Endothelial cell of umbilical vein (primary cell): ENCODE measurements at regions not wholly inside any gene's neighbourhood (a gene's known extent, or its start where the extent isn't known, plus 50 kb on each side); places are given as distances from the start of the nearest gene placed in this dataset.

Experiments
- BruUV-seq: library from RNA; stranded (reverse); fragments of 400-500 nt; replicated peaks from 2 replicates; lab custom pipeline; 2021; lab: Mats Ljungman, UMichigan
- CTCF ChIA-PET: fragments of 300-600, 350-600 bp; sonication (Branson Sonifier 250); formaldehyde crosslinking; loops from one replicate; lab custom pipeline; 2021; ENCODE audit warnings: antibody characterized with exemption, inconsistent platforms; lab: Charles Lee
- POLR2A ChIA-PET: fragments of 300-600, 350-600 bp; sonication (Branson Sonifier 250); formaldehyde crosslinking; loops from one replicate; lab custom pipeline; 2021; ENCODE audit warnings: antibody characterized with exemption, inconsistent platforms; lab: Charles Lee
- DNase-seq: peaks from one replicate; pipeline ENCODE4 v3.0.0-alpha.2; 2011; ENCODE audit warnings: low read depth, low spot score
- FAIRE-seq: peaks from 2 replicates; lab custom pipeline; 2011; peaks lifted over from hg19 to GRCh38; lab: Jason Lieb, UNC
- H2AFZ ChIP-seq: 2 replicates; pipeline ENCODE4 v1.6.0; 2012; ENCODE audit warnings: low read depth, low read length, control low read depth, inconsistent platforms
- H3K27ac ChIP-seq: 2 replicates; pipeline ENCODE4 v1.5.1; 2011; ENCODE audit warnings: low read depth, mild to moderate bottlenecking, control low read depth, low read length, moderate library complexity; ENCODE audit not compliant: insufficient read depth
- H3K27me3 ChIP-seq, 2 experiments: 2 replicates each; pipeline versions ENCODE4 v1.6.0 to v1.6.1; 2011; ENCODE audit warnings: low read length in 2 of 2, mixed read lengths in 1 of 2; ENCODE audit not compliant: control insufficient read depth in 2 of 2, insufficient read depth in 2 of 2
- H3K36me3 ChIP-seq, 2 experiments: 2 replicates in 1 of 2; 3 replicates in 1 of 2; pipeline ENCODE4 v1.5.1; 2011; ENCODE audit warnings: low read length in 2 of 2, mild to moderate bottlenecking in 1 of 2, moderate library complexity in 1 of 2; ENCODE audit not compliant: control insufficient read depth in 2 of 2, insufficient read depth in 2 of 2; ENCODE audit errors: extremely low read depth in 1 of 2
- H3K4me1 ChIP-seq: 3 replicates; pipeline ENCODE4 v1.5.1; 2011; ENCODE audit warnings: mild to moderate bottlenecking, low read length; ENCODE audit not compliant: control insufficient read depth, insufficient read depth; ENCODE audit errors: extremely low read depth
- H3K4me2 ChIP-seq: 2 replicates; pipeline ENCODE4 v1.6.1; 2011; ENCODE audit warnings: low read length, control low read depth, mixed read lengths; ENCODE audit not compliant: insufficient read depth
- H3K4me3 ChIP-seq, 3 experiments: fragments of 200-600 bp in 1 of 3; sonication (generic), shearing (Covaris generic) in 1 of 3; replicated peaks in 1 of 3; 2 replicates each; pipeline ENCODE4 v1.5.1; 2011 to 2016; ENCODE audit warnings: control low read depth in 3 of 3, low read length in 3 of 3, mild to moderate bottlenecking in 2 of 3, inconsistent platforms in 1 of 3, low read depth in 1 of 3, moderate library complexity in 1 of 3; ENCODE audit not compliant: insufficient read depth in 1 of 3
- H3K79me2 ChIP-seq: 2 replicates; pipeline ENCODE4 v1.6.0; 2012; ENCODE audit warnings: low read length, inconsistent platforms; ENCODE audit not compliant: control insufficient read depth, insufficient read depth
- H3K9ac ChIP-seq: replicated peaks from 2 replicates; pipeline ENCODE3; 2011; ENCODE audit warnings: low read length, control low read depth; ENCODE audit not compliant: insufficient read depth; ENCODE audit errors: extremely low read depth
- H3K9me1 ChIP-seq: replicated peaks from 3 replicates; pipeline ENCODE4 v1.6.0; 2011; ENCODE audit warnings: mild to moderate bottlenecking, low read length; ENCODE audit not compliant: control insufficient read depth, insufficient read depth; ENCODE audit errors: extremely low read depth
- H3K9me3 ChIP-seq: replicated peaks from 2 replicates; pipeline ENCODE4 v1.5.1; 2012; ENCODE audit warnings: low read length, inconsistent platforms; ENCODE audit not compliant: control insufficient read depth, insufficient read depth
- H4K20me1 ChIP-seq: replicated peaks from 2 replicates; pipeline ENCODE3; 2011; ENCODE audit warnings: mild to moderate bottlenecking, low read length; ENCODE audit not compliant: control insufficient read depth, insufficient read depth; ENCODE audit errors: extremely low read depth
- EZH2 ChIP-seq: IDR thresholded peaks from 2 replicates; pipeline ENCODE4 v1.6.1; 2012; ENCODE audit warnings: borderline replicate concordance, low read depth, mild to moderate bottlenecking, moderate library complexity, low read length, inconsistent platforms; ENCODE audit not compliant: severe bottlenecking
- FOS ChIP-seq: IDR thresholded peaks from 2 replicates; pipeline ENCODE4 v1.6.1; 2011; ENCODE audit warnings: mild to moderate bottlenecking, low read length, moderate library complexity, borderline replicate concordance; ENCODE audit not compliant: insufficient read depth
- GATA2 ChIP-seq: IDR thresholded peaks from 2 replicates; pipeline ENCODE4 v1.7.0; 2011; ENCODE audit warnings: low read depth, mild to moderate bottlenecking, moderate library complexity, mixed read lengths, low read length; ENCODE audit not compliant: insufficient read length, insufficient read depth
- JUN ChIP-seq: IDR thresholded peaks from 2 replicates; pipeline ENCODE4 v1.6.1; 2011; ENCODE audit warnings: borderline replicate concordance, low read depth; ENCODE audit not compliant: insufficient read length, insufficient read depth
- MYC ChIP-seq: IDR thresholded peaks from one replicate; pipeline ENCODE4 v1.6.1; 2011; ENCODE audit warnings: mild to moderate bottlenecking, low read depth, low read length
- POLR2A ChIP-seq: IDR thresholded peaks from 2 replicates; pipeline ENCODE4 v1.6.1; 2012; ENCODE audit warnings: low read depth, mild to moderate bottlenecking, control low read depth, low read length
- POLR2AphosphoS5 ChIP-seq: IDR thresholded peaks from 2 replicates; pipeline ENCODE4 v1.6.1; 2012; ENCODE audit warnings: low read depth, mild to moderate bottlenecking, control low read depth, low read length, moderate library complexity; ENCODE audit not compliant: insufficient read depth
- dilution Hi-C: fragments of 300-500 bp; cut with MboI; formaldehyde crosslinking; loops from one replicate; pipeline ENCODE4 v1.15.0; 2019; ENCODE audit warnings: low sequenced_read_pairs; ENCODE audit not compliant: extremely low pct_ligation_motif_present
- intact Hi-C: fragments of 100-400 bp; cut with micrococcal nuclease; formaldehyde crosslinking; loops from one replicate; pipeline ENCODE4 v1.10.0; 2022
- TF ChIP-seq, protein P1 (sequence below), 2 donors: IDR thresholded peaks; 1 replicate in 1 of 2; 2 replicates in 1 of 2; pipeline ENCODE4 v1.5.1; 2011; ENCODE audit warnings: low read length in 2 of 2, mild to moderate bottlenecking in 2 of 2, moderate library complexity in 2 of 2, control low read depth in 1 of 2, inconsistent platforms in 1 of 2, low read depth in 1 of 2; ENCODE audit not compliant: insufficient read depth in 1 of 2; ENCODE audit errors: extremely low read depth in 1 of 2
- TF ChIP-seq, protein P2 (sequence below): IDR thresholded peaks from 2 replicates; pipeline ENCODE4 v1.6.1; 2011; ENCODE audit not compliant: insufficient read depth, insufficient read length

DNA sequence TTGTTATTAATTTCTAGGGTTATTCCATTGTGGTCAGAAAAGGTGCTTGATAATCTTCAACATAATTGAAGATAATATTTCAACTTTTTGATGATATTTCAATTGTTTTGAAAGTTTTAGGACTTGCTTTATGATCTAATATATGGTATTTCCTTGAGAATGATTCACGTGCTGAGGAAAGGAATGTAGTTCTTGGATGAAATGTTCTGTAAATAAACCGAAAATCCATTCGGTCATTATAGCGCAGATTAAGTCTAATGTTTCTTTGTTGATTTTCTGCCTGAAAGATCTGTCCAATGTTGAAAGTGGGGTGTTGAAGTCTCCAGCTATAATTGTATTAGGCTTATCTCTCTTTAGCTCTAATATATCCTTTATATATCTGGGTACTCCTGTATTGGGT is 617.5 kb upstream of the NECTIN3 start:
- no peak for FAIRE-seq
- peak; percentile 14 for DNase-seq
- TF ChIP-seq, protein P1, sequence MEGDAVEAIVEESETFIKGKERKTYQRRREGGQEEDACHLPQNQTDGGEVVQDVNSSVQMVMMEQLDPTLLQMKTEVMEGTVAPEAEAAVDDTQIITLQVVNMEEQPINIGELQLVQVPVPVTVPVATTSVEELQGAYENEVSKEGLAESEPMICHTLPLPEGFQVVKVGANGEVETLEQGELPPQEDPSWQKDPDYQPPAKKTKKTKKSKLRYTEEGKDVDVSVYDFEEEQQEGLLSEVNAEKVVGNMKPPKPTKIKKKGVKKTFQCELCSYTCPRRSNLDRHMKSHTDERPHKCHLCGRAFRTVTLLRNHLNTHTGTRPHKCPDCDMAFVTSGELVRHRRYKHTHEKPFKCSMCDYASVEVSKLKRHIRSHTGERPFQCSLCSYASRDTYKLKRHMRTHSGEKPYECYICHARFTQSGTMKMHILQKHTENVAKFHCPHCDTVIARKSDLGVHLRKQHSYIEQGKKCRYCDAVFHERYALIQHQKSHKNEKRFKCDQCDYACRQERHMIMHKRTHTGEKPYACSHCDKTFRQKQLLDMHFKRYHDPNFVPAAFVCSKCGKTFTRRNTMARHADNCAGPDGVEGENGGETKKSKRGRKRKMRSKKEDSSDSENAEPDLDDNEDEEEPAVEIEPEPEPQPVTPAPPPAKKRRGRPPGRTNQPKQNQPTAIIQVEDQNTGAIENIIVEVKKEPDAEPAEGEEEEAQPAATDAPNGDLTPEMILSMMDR (IDR thresholded peaks at IDR 0.05; ENCODE audit: extremely low read depth in 1 of 2, insufficient read depth in 1 of 2, low read depth in 1 of 2, low read length in 2 of 2) = no peak
- no peak for TF ChIP-seq POLR2A
- no peak for TF ChIP-seq MYC
- no peak for TF ChIP-seq GATA2
- TF ChIP-seq POLR2AphosphoS5 = no peak
- TF ChIP-seq, protein P2, sequence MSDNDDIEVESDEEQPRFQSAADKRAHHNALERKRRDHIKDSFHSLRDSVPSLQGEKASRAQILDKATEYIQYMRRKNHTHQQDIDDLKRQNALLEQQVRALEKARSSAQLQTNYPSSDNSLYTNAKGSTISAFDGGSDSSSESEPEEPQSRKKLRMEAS = no peak
- Histone ChIP-seq H3K9ac (no peak overlapping the region), H3K4me1 (no peaks in the 10 kb centered on the region), H3K4me3 (no peak overlapping the region), H3K79me2 (no peaks in the 10 kb centered on the region), H3K9me1 (no peaks in the 10 kb centered on the region), H3K9me3 (no peaks in the 10 kb centered on the region), H3K27me3 (no peaks in the 10 kb centered on the region), H3K4me2 (no peak overlapping the region), H2AFZ (no peak overlapping the region), H3K36me3 (no peaks in the 10 kb centered on the region), H3K27ac (no peak overlapping the region), H4K20me1 (no peaks in the 10 kb centered on the region)
- intact Hi-C loops = no loop called here
- CTCF ChIA-PET = no interaction called here
- dilution Hi-C loops = no loop called here
- BruUV-seq = no TSS peak
- POLR2A ChIA-PET = no interaction called here

DNA sequence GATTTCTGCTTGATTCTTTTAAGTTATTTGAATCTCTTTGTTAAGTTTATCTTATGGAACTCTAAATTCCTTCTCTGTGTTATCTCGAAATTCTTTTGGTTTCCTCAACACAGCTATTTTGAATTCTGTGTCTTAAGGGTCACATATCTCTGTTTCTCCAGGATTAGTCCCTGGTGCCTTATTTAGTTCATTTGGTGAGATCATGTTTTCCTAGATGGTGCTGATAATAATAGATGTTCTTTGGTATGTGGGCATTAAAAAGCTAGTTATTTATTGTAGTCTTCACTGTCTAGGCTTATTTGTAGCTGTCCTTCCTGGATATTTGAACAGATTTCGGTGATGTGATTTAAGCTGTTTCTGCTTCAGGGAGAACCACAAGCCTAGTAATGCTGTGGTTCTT is 615.6 kb upstream of the NECTIN3 start:
- CTCF ChIA-PET = interaction anchor here (0.9 kb wide), 1 partner anchor 10 kb away, joined by 3 read pairs; no protein-coding TSS in a partner anchor
- Histone ChIP-seq H4K20me1 (no peaks in the 10 kb centered on the region), H3K4me2 (no peak overlapping the region), H3K27me3 (no peaks in the 10 kb centered on the region), H3K4me3 (no peak overlapping the region), H3K9me3 (no peaks in the 10 kb centered on the region), H3K27ac (no peak overlapping the region), H3K79me2 (no peaks in the 10 kb centered on the region), H3K9ac (no peak overlapping the region), H3K9me1 (no peaks in the 10 kb centered on the region), H2AFZ (no peak overlapping the region), H3K4me1 (no peaks in the 10 kb centered on the region), H3K36me3 (no peaks in the 10 kb centered on the region)
- POLR2A ChIA-PET = no interaction called here
- DNase-seq (no peak), FAIRE-seq (no peak)
- intact Hi-C loops = no loop called here
- TF ChIP-seq, protein P1 (IDR thresholded peaks at IDR 0.05; ENCODE audit: extremely low read depth in 1 of 2, insufficient read depth in 1 of 2, low read depth in 1 of 2, low read length in 2 of 2) = no peak
- TF ChIP-seq GATA2 = no peak
- no peak for TF ChIP-seq FOS
- no peak for TF ChIP-seq JUN
- TF ChIP-seq, protein P2 = no peak
- TF ChIP-seq POLR2A = no peak
- TF ChIP-seq POLR2AphosphoS5 = no peak
- no peak for TF ChIP-seq MYC
- no peak for TF ChIP-seq EZH2
- BruUV-seq = no TSS peak
- dilution Hi-C loops = no loop called here
